Upper lobe of right lung (tissue), 1 donor: ENCODE measurements at regions not wholly inside any gene's neighbourhood (a gene's known extent, or its start where the extent isn't known, plus 50 kb on each side); places are given as distances from the start of the nearest gene placed in this dataset.

Experiments used
- ATAC-seq: fragments of 200-7000 bp; cut with Tn5 transposase; one replicate; pipeline ENCODE4 v1.9.1; 2020; ENCODE audit warnings: mild to moderate bottlenecking, moderate library complexity
- DNase-seq: peaks from one replicate; pipeline ENCODE4 v3.0.0-alpha.2; 2020
- H3K27ac ChIP-seq: fragments of 200-600 bp; one replicate; pipeline ENCODE4 v1.8.0; 2022
- H3K27me3 ChIP-seq: fragments of 200-600 bp; one replicate; pipeline ENCODE4 v1.8.0; 2022; ENCODE audit warnings: mild to moderate bottlenecking
- H3K36me3 ChIP-seq: fragments of 200-600 bp; one replicate; pipeline ENCODE4 v1.8.0; 2022
- H3K4me1 ChIP-seq: fragments of 200-600 bp; one replicate; pipeline ENCODE4 v1.8.0; 2022
- H3K4me3 ChIP-seq: fragments of 200-600 bp; one replicate; pipeline ENCODE4 v1.8.0; 2022; ENCODE audit warnings: mild to moderate bottlenecking
- H3K9me3 ChIP-seq: fragments of 200-600 bp; one replicate; pipeline ENCODE4 v1.8.0; 2022
- CTCF ChIP-seq: fragments of 200-600 bp; IDR thresholded peaks from one replicate; pipeline ENCODE4 v1.8.0; 2022; ENCODE audit warnings: antibody characterized with exemption
- intact Hi-C: fragments of 100-400 bp; cut with DNase I; formaldehyde crosslinking; loops from one replicate; pipeline ENCODE4 v1.11.0; 2022
- donor health status: DM: no; HTN: yes; CAD: no; lungs with severe emphysema.

GRCh38 chr5:38707352-38708210 lies 138.2 kb upstream of the OSMR start:
- H3K36me3 ChIP-seq: no peaks in the 10 kb centered on the region
- no peaks in the 10 kb centered on the region for H3K9me3 ChIP-seq
- H3K4me3 ChIP-seq: no peak overlapping the region
- TF ChIP-seq CTCF: no peak
- H3K27ac ChIP-seq: no peak overlapping the region
- intact Hi-C loops: no loop called here
- ATAC-seq: no peak
- H3K4me1 ChIP-seq: peaks cover 4% of the 10 kb centered on the region
- no peaks in the 10 kb centered on the region for H3K27me3 ChIP-seq
- DNase-seq: no peak

GRCh38 chr5:38709678-38710306 lies 136.0 kb upstream of the OSMR start:
- Histone ChIP-seq H3K9me3 (no peaks in the 10 kb centered on the region), H3K27ac (no peak overlapping the region), H3K4me1 (peaks cover 4% of the 10 kb centered on the region), H3K4me3 (no peak overlapping the region), H3K36me3 (no peaks in the 10 kb centered on the region), H3K27me3 (no peaks in the 10 kb centered on the region)
- intact Hi-C loops: no loop called here
- no peak for TF ChIP-seq CTCF
- ATAC-seq: no peak
- no peak for DNase-seq

DNA sequence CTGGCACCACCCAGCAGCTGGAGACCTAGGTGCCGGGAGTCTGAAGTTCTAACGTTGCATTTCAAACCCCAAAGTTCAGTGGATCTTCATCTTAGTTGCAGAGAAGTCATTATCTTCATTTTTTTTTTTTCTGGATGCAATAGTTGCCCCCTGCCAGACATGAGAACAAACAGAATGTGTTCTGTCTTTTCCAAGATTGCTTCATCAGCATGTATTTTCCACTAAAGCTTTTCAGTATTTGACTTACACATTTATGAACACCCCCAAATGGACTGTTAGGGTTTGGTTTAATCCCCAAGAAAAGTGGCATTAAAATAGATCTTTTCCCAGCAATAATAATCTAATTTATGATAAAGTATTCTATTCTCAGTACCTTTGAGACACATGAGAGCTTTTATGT lies 135.2 kb upstream of the OSMR start:
- Histone ChIP-seq H3K9me3 (no peaks in the 10 kb centered on the region), H3K4me3 (no peak overlapping the region), H3K4me1 (peaks cover 4% of the 10 kb centered on the region), H3K27ac (no peak overlapping the region), H3K27me3 (no peaks in the 10 kb centered on the region), H3K36me3 (no peaks in the 10 kb centered on the region)
- ATAC-seq: no peak
- no peak for TF ChIP-seq CTCF
- intact Hi-C loops: no loop called here
- DNase-seq: no peak

- Histone ChIP-seq H3K9me3 (no peaks in the 10 kb centered on the region), H3K27ac (no peak overlapping the region), H3K27me3 (no peaks in the 10 kb centered on the region), H3K36me3 (no peaks in the 10 kb centered on the region), H3K4me1 (no peaks in the 10 kb centered on the region), H3K4me3 (no peak overlapping the region)
- ATAC-seq: no peak
- TF ChIP-seq CTCF: no peak
- DNase-seq: no peak
- intact Hi-C loops: no loop called here
Observed at GRCh38 chr5:38712391-38712790, 133.4 kb upstream of the OSMR start.

DNA sequence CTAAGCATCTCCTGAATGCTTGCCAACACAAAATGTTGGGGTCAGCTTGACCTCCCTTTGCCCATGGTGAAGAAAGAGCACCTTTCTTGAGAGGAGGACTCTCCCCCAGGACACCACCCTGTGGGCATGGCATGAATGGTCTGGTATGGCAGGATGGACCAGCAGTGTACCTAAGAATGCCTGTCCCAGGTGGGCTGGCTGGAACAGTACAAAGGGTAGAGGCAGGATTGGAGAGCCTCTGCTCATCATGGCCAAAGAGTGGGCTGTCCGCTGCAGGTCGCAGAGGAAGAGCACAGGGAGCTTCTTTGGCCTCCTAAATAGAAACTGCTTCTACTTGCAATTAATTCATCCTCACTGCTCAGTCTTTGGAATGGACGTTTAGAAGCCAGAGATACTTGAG lies 131.6 kb upstream of the OSMR start:
- Histone ChIP-seq H3K27ac (no peak overlapping the region), H3K4me1 (no peaks in the 10 kb centered on the region), H3K36me3 (no peaks in the 10 kb centered on the region), H3K27me3 (no peaks in the 10 kb centered on the region), H3K9me3 (no peaks in the 10 kb centered on the region), H3K4me3 (no peak overlapping the region)
- DNase-seq (no peak), ATAC-seq (peak; percentile 32)
- no peak for TF ChIP-seq CTCF
- intact Hi-C loops: no loop called here
